Osteocyte (in vitro differentiated cells): ENCODE measurements at regions not wholly inside any gene's neighbourhood (a gene's known extent, or its start where the extent isn't known, plus 50 kb on each side); places are given as distances from the start of the nearest gene placed in this dataset.
"Not testable (repeated sequence)": the region's sequence is repeated elsewhere in the genome, so short reads cannot be mapped to it uniquely, and the experiment has no call there.

Experiments
- DNase-seq: peaks from one replicate; pipeline ENCODE4 v3.0.0; 2021; ENCODE audit warnings: mixed read lengths; ENCODE audit not compliant: unreplicated experiment; ENCODE audit errors: extremely low spot score
- H3K27ac Mint-ChIP-seq: one replicate; pipeline ENCODE4 v1.8.0; 2021; ENCODE audit warnings: mild to moderate bottlenecking, mixed read lengths; ENCODE audit not compliant: unreplicated experiment
- H3K27me3 Mint-ChIP-seq: one replicate; pipeline ENCODE4 v1.8.0; 2021; ENCODE audit warnings: mixed read lengths; ENCODE audit not compliant: unreplicated experiment
- H3K36me3 Mint-ChIP-seq: one replicate; pipeline ENCODE4 v1.8.0; 2021; ENCODE audit warnings: mixed read lengths; ENCODE audit not compliant: unreplicated experiment
- H3K4me1 Mint-ChIP-seq: one replicate; pipeline ENCODE4 v1.8.0; 2021; ENCODE audit warnings: mixed read lengths; ENCODE audit not compliant: unreplicated experiment
- H3K4me3 Mint-ChIP-seq: one replicate; pipeline ENCODE4 v1.8.0; 2021; ENCODE audit warnings: mild to moderate bottlenecking, moderate library complexity, mixed read lengths; ENCODE audit not compliant: unreplicated experiment
- H3K9me3 Mint-ChIP-seq: one replicate; pipeline ENCODE4 v1.8.0; 2021; ENCODE audit warnings: mixed read lengths; ENCODE audit not compliant: unreplicated experiment
- CTCF ChIP-seq: fragments of 200-600 bp; sonication (generic); IDR thresholded peaks from 2 replicates; pipeline ENCODE4 v1.5.0; 2021; ENCODE audit warnings: antibody characterized with exemption, mild to moderate bottlenecking, moderate library complexity

GRCh38 chr3:101966226-101966625 lies 116.9 kb downstream of the NFKBIZ start:
- no peak for DNase-seq

GRCh38 chr3:101970212-101970611 lies 120.9 kb downstream of the NFKBIZ start:
- no peak for TF ChIP-seq CTCF
- Mint-ChIP-seq H3K27me3 (no peaks in the 10 kb centered on the region), H3K36me3 (no peaks in the 10 kb centered on the region), H3K27ac (no peak overlapping the region), H3K9me3 (no peaks in the 10 kb centered on the region), H3K4me3 (no peak overlapping the region), H3K4me1 (no peaks in the 10 kb centered on the region)
- DNase-seq: no peak

More at GRCh38 chr3:101966226-101966625, 116.9 kb downstream of the NFKBIZ start:
- peaks cover 7% of the 10 kb centered on the region for H3K4me1 Mint-ChIP-seq
- no peak overlapping the region for H3K27ac Mint-ChIP-seq
- no peaks in the 10 kb centered on the region for H3K27me3 Mint-ChIP-seq
- no peaks in the 10 kb centered on the region for H3K9me3 Mint-ChIP-seq
- no peak for TF ChIP-seq CTCF
- H3K36me3 Mint-ChIP-seq: no peaks in the 10 kb centered on the region
- H3K4me3 Mint-ChIP-seq: no peak overlapping the region

- no peak for DNase-seq
- no peaks in the 10 kb centered on the region for H3K36me3 Mint-ChIP-seq
- H3K27me3 Mint-ChIP-seq: no peaks in the 10 kb centered on the region
- no peaks in the 10 kb centered on the region for H3K4me1 Mint-ChIP-seq
- no peak overlapping the region for H3K4me3 Mint-ChIP-seq
- no peak for TF ChIP-seq CTCF
- no peaks in the 10 kb centered on the region for H3K9me3 Mint-ChIP-seq
- no peak overlapping the region for H3K27ac Mint-ChIP-seq
These were observed 121.6 kb downstream of the NFKBIZ start for GRCh38 chr3:101970905-101971304.

- H3K36me3 Mint-ChIP-seq: no peaks in the 10 kb centered on the region
- peaks cover 3% of the 10 kb centered on the region for H3K4me1 Mint-ChIP-seq
- no peak for DNase-seq
- no peaks in the 10 kb centered on the region for H3K9me3 Mint-ChIP-seq
- H3K4me3 Mint-ChIP-seq: no peak overlapping the region
- no peaks in the 10 kb centered on the region for H3K27me3 Mint-ChIP-seq
- TF ChIP-seq CTCF: no peak
- no peak overlapping the region for H3K27ac Mint-ChIP-seq
These were observed 123.3 kb downstream of the NFKBIZ start for GRCh38 chr3:101972430-101973162.

GRCh38 chr3:101973163-101973505 lies 123.8 kb downstream of the NFKBIZ start:
- peaks cover 4% of the 10 kb centered on the region for H3K27me3 Mint-ChIP-seq
- peaks cover 3% of the 10 kb centered on the region for H3K4me1 Mint-ChIP-seq
- H3K36me3 Mint-ChIP-seq: no peaks in the 10 kb centered on the region
- no peak for DNase-seq
- H3K9me3 Mint-ChIP-seq: no peaks in the 10 kb centered on the region
- no peak for TF ChIP-seq CTCF
- H3K27ac Mint-ChIP-seq: no peak overlapping the region
- no peak overlapping the region for H3K4me3 Mint-ChIP-seq

GRCh38 chr3:101975415-101975814 lies 126.1 kb downstream of the NFKBIZ start:
- H3K27me3 Mint-ChIP-seq: peaks cover 24% of the 10 kb centered on the region
- not testable (repeated sequence) for H3K36me3 Mint-ChIP-seq, H3K27ac Mint-ChIP-seq, DNase-seq, H3K4me1 Mint-ChIP-seq, H3K4me3 Mint-ChIP-seq, H3K9me3 Mint-ChIP-seq
